HEK293T (cell line): ENCODE measurements at regions not wholly inside any gene's neighbourhood (a gene's known extent, or its start where the extent isn't known, plus 50 kb on each side); places are given as distances from the start of the nearest gene placed in this dataset.
"Not testable (repeated sequence)": the region's sequence is repeated elsewhere in the genome, so short reads cannot be mapped to it uniquely, and the experiment has no call there.

Experiments used
- CTCF ChIA-PET: fragments of 350-600 bp; formaldehyde crosslinking; extraction: SDS; loops from one replicate; lab custom pipeline; 2021; ENCODE audit warnings: antibody characterized with exemption, inconsistent platforms; lab: Yijun Ruan, JAX
- POLR2A ChIA-PET: fragments of 350-600 bp; formaldehyde crosslinking; extraction: SDS; loops from one replicate; lab custom pipeline; 2020; ENCODE audit warnings: antibody characterized with exemption, inconsistent platforms; lab: Yijun Ruan, JAX
- DNase-seq: peaks from one replicate; pipeline ENCODE4 v3.0.0; 2012; ENCODE audit warnings: mixed read lengths; ENCODE audit errors: extremely low spot score
- ARNT ChIP-seq: fragments of 450-650 bp; IDR thresholded peaks from 2 replicates; pipeline ENCODE4 v1.6.1; 2017; ENCODE audit warnings: mild to moderate bottlenecking
- BHLHE40 ChIP-seq: fragments of 450-650 bp; IDR thresholded peaks from 2 replicates; pipeline ENCODE4 v1.6.1; 2016; ENCODE audit warnings: mild to moderate bottlenecking, moderate library complexity, borderline replicate concordance
- CTBP1 ChIP-seq: fragments of 450-650 bp; IDR thresholded peaks from 2 replicates; pipeline ENCODE4 v1.6.1; 2016; ENCODE audit warnings: borderline replicate concordance
- ELF4 ChIP-seq: fragments of 450-650 bp; IDR thresholded peaks from 2 replicates; pipeline ENCODE4 v1.6.1; 2017; ENCODE audit warnings: antibody characterized with exemption
- FOXA1 ChIP-seq: fragments of 450-650 bp; IDR thresholded peaks from 2 replicates; pipeline ENCODE4 v1.6.1; 2016; ENCODE audit warnings: mild to moderate bottlenecking
- FOXK2 ChIP-seq: fragments of 450-650 bp; IDR thresholded peaks from 2 replicates; pipeline ENCODE4 v1.6.1; 2016; ENCODE audit warnings: mild to moderate bottlenecking
- FOXM1 ChIP-seq: fragments of 450-650 bp; IDR thresholded peaks from 2 replicates; pipeline ENCODE4 v1.6.1; 2017; ENCODE audit warnings: mild to moderate bottlenecking, borderline replicate concordance
- HDGF ChIP-seq: fragments of 450-650 bp; IDR thresholded peaks from 2 replicates; pipeline ENCODE4 v1.6.1; 2017; ENCODE audit warnings: antibody characterized with exemption, borderline replicate concordance
- L3MBTL2 ChIP-seq: fragments of 450-650 bp; conservative IDR thresholded peaks from 2 replicates; pipeline ENCODE4 v1.6.1; 2016; ENCODE audit warnings: mild to moderate bottlenecking
- LEF1 ChIP-seq: fragments of 450-650 bp; IDR thresholded peaks from 2 replicates; pipeline ENCODE4 v1.6.1; 2017; ENCODE audit warnings: mild to moderate bottlenecking, borderline replicate concordance
- NFRKB ChIP-seq: fragments of 450-650 bp; IDR thresholded peaks from 2 replicates; pipeline ENCODE4 v1.6.1; 2016; ENCODE audit warnings: mild to moderate bottlenecking, moderate library complexity
- PKNOX1 ChIP-seq: fragments of 450-650 bp; IDR thresholded peaks from 2 replicates; pipeline ENCODE4 v1.6.1; 2016
- SP1 ChIP-seq: fragments of 450-650 bp; IDR thresholded peaks from 2 replicates; pipeline ENCODE4 v1.6.1; 2017
- SUZ12 ChIP-seq: fragments of 450-650 bp; IDR thresholded peaks from 2 replicates; pipeline ENCODE4 v1.6.1; 2016; ENCODE audit warnings: mild to moderate bottlenecking
- TARDBP ChIP-seq: fragments of 450-650 bp; IDR thresholded peaks from 2 replicates; pipeline ENCODE4 v1.6.1; 2016
- ZNF384 ChIP-seq: fragments of 450-650 bp; IDR thresholded peaks from 2 replicates; pipeline ENCODE4 v1.6.1; 2016

- no peak for DNase-seq
- no peak for TF ChIP-seq FOXK2
- ChIA-PET POLR2A (no interaction called here), CTCF (no interaction called here)
Observed at GRCh38 chr10:122780391-122780790, 65.3 kb downstream of the CUZD1 start.

GRCh38 chr10:122779924-122780323, 65.7 kb downstream of the CUZD1 start:
- no peak for DNase-seq
- no peak for TF ChIP-seq ELF4
- no peak for TF ChIP-seq BHLHE40
- no peak for TF ChIP-seq ZNF384
- ChIA-PET POLR2A (no interaction called here), CTCF (no interaction called here)

- no peak for DNase-seq
- POLR2A ChIA-PET, result no interaction called here
- CTCF ChIA-PET, result interaction anchor here (0.7 kb wide), 1 partner anchor 131 kb away, joined by 4 read pairs; no protein-coding TSS in a partner anchor
- TF ChIP-seq BHLHE40 (no peak), TARDBP (no peak), ELF4 (no peak), L3MBTL2 (no peak), LEF1 (no peak), FOXA1 (no peak), CTBP1 (no peak), PKNOX1 (no peak), SP1 (no peak), HDGF (no peak), FOXK2 (no peak), SUZ12 (no peak), ZNF384 (no peak), FOXM1 (no peak)
Observed at GRCh38 chr10:122777515-122778059, 68.1 kb downstream of the CUZD1 start.

GRCh38 chr10:122774231-122774630, 71.4 kb downstream of the CUZD1 start:
- POLR2A ChIA-PET, result no interaction called here
- TF ChIP-seq FOXA1, result no peak
- TF ChIP-seq PKNOX1, result no peak
- TF ChIP-seq FOXM1, result no peak
- TF ChIP-seq BHLHE40, result no peak
- TF ChIP-seq ZNF384, result no peak
- TF ChIP-seq ELF4, result no peak
- no peak for TF ChIP-seq SP1
- no peak for TF ChIP-seq L3MBTL2
- no peak for TF ChIP-seq NFRKB
- no peak for TF ChIP-seq CTBP1
- TF ChIP-seq SUZ12, result no peak
- no peak for TF ChIP-seq ARNT
- no peak for TF ChIP-seq LEF1
- no peak for TF ChIP-seq TARDBP
- CTCF ChIA-PET, result no interaction called here
- no peak for DNase-seq

- POLR2A ChIA-PET, DNase-seq, CTCF ChIA-PET: not testable (repeated sequence)
Observed at GRCh38 chr10:122771404-122771803, 71.8 kb upstream of the C10orf120 start.

GRCh38 chr10:122768389-122768745, 68.7 kb upstream of the C10orf120 start:
- DNase-seq, result no peak
- no peak for TF ChIP-seq SP1
- TF ChIP-seq TARDBP, result no peak
- TF ChIP-seq BHLHE40, result no peak
- no peak for TF ChIP-seq L3MBTL2
- TF ChIP-seq FOXA1, result no peak
- ChIA-PET CTCF (no interaction called here), POLR2A (no interaction called here)

- POLR2A ChIA-PET, result no interaction called here
- TF ChIP-seq CTBP1 (no peak), ZNF384 (no peak), FOXA1 (no peak), FOXK2 (no peak), SP1 (no peak), ARNT (no peak), BHLHE40 (no peak), SUZ12 (no peak), HDGF (no peak), TARDBP (no peak), L3MBTL2 (no peak), LEF1 (no peak), NFRKB (no peak), FOXM1 (no peak), ELF4 (no peak), PKNOX1 (no peak)
- DNase-seq, result no peak
- CTCF ChIA-PET, result no interaction called here
Observed at GRCh38 chr10:122767621-122768388, 68.2 kb upstream of the C10orf120 start.
